HG03045 (cell line): ENCODE measurements at regions not wholly inside any gene's neighbourhood (a gene's known extent, or its start where the extent isn't known, plus 50 kb on each side); places are given as distances from the start of the nearest gene placed in this dataset.

Experiments
- ATAC-seq: cut with Tn5 transposase; IDR thresholded peaks from one replicate; pipeline ENCODE4 v1.9.1; 2021; ENCODE audit warnings: mild to moderate bottlenecking, moderate library complexity; ENCODE audit not compliant: unreplicated experiment

GRCh38 chr20:18992418-18992817 lies 178.8 kb downstream of the SCP2D1 start:
- ATAC-seq: no peak

GRCh38 chr20:18995455-18995854 lies 181.9 kb downstream of the SCP2D1 start:
- ATAC-seq: no peak

- ATAC-seq: no peak
These were observed 185.5 kb downstream of the SCP2D1 start for GRCh38 chr20:18999086-18999485.

- no peak for ATAC-seq
These were observed 186.5 kb downstream of the SCP2D1 start for GRCh38 chr20:19000078-19000477.

GRCh38 chr20:19001177-19001576 lies 187.6 kb downstream of the SCP2D1 start:
- no peak for ATAC-seq

- ATAC-seq: no peak
These were observed 190.1 kb downstream of the SCP2D1 start for GRCh38 chr20:19003366-19004336.

- ATAC-seq: no peak
These were observed 191.4 kb downstream of the SCP2D1 start for GRCh38 chr20:19004975-19005374.

GRCh38 chr20:19008497-19008896 lies 194.9 kb downstream of the SCP2D1 start:
- ATAC-seq: no peak

- no peak for ATAC-seq
These were observed 195.6 kb downstream of the SCP2D1 start for GRCh38 chr20:19009081-19009688.

GRCh38 chr20:19012676-19013075 lies 199.1 kb downstream of the SCP2D1 start:
- no peak for ATAC-seq

- ATAC-seq: no peak
These were observed 198.5 kb upstream of the SLC24A3 start for GRCh38 chr20:19013907-19014306.

- ATAC-seq: no peak
These were observed 196.9 kb upstream of the SLC24A3 start for GRCh38 chr20:19015351-19016139.

- ATAC-seq: no peak
These were observed 196.3 kb upstream of the SLC24A3 start for GRCh38 chr20:19016140-19016497.

GRCh38 chr20:19017104-19017690 lies 195.2 kb upstream of the SLC24A3 start:
- no peak for ATAC-seq

- ATAC-seq: no peak
These were observed 193.6 kb upstream of the SLC24A3 start for GRCh38 chr20:19018881-19019280.

- ATAC-seq: no peak
These were observed 192.6 kb upstream of the SLC24A3 start for GRCh38 chr20:19019734-19020364.

GRCh38 chr20:19021406-19022117 lies 190.9 kb upstream of the SLC24A3 start:
- no peak for ATAC-seq

- ATAC-seq: no peak
These were observed 190.3 kb upstream of the SLC24A3 start for GRCh38 chr20:19022118-19022575.

GRCh38 chr20:19022791-19023448 lies 189.5 kb upstream of the SLC24A3 start:
- no peak for ATAC-seq
